ENCODE measurements at regions not wholly inside any gene's neighbourhood (a gene's known extent, or its start where the extent isn't known, plus 50 kb on each side); places are given as distances from the start of the nearest gene placed in this dataset.
"Not testable (repeated sequence)": the region's sequence is repeated elsewhere in the genome, so short reads cannot be mapped to it uniquely, and the experiment has no call there.

DNA sequence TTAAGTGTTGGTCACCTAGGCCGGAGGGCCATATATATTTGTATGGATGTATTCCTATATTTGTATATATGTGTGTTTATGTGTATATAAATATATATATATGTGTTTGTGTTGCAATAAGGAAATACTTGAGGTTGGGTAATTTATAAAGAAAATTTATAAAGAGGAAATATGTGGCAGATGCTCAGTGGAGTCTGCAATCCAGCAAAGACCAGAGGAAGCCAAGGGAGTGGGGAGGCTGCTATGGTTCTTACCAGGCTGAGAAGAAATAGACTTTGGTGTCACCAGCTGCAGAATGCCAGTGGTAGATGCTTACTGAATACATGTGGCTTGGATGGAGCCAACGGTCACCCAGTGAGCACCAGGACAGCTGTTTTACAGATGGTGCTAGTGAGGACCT lies 97.4 kb upstream of the ELOVL5 start:
- no peak for DNase-seq (ENCODE audit: low read depth, low spot score)

DNA sequence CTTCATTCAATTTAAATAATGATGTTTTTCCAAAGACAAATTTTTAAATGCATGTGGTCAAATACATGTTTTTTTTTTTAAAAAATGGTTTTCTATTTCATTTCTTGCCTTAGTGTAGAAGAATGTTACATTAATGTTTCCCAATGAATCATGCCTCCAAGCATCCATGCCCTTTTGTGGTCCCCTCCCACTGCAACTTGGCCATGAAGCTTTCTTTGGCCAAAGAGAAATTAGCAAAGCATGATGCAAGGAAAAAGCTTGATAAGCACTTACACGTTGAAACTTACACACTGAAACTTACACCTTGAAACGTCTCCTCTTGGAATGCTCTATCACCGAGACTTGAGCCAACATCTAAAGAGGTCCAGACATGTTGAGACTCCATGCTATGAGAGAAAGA lies 93.0 kb upstream of the ELOVL5 start:
- no peak for DNase-seq (ENCODE audit: low read depth, low spot score)

DNA sequence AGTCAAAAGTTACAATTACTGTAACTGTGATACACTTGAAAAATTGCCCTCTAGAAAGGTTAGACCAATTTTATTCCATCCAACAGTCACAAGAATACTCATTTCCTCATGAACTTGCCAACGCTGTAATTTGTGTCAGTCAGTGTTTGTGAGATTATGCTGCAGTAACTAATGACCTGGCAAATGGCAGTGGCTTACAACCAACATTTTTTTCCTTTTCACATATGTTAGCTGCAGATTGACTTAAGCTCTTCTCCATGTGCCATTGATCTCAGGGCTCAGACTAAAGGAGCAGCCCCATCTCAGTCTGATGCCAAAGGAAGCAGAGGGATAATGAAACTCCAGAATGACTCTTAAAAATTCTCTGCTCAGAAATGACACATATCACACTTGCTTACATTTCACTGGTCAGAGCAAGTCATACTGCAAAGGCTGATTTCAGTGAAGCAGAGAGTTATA lies 92.3 kb upstream of the ELOVL5 start:
- DNase-seq (ENCODE audit: low read depth, low spot score) = no peak

DNA sequence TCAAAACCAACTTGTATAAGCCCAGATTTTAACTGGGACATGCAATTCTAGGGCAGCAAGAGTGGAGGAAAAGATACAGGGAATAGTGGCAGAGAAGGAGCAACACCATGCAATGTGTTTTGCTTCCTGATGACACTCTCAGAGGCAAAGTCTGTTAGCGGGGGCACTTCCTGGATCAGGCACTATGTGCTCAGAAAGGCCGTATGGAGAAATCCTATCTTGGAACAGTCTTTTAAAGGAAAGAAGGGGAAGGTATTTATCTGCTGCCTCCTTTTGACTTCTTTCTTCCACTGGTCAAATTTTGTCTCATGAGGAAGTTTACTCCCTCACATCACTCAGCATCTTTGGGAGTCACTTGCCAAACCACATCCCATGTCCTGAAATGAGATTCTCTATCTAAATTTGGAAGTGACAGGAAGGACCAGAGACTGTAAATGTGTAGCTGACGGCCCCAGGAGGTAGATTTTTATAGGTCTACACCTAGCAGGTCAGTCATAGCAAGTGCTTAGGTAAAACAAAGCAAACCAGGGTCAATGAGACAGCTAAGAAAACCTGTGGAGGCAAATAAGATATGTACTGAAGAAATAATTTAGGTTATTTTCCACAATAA lies 91.7 kb upstream of the ELOVL5 start:
- DNase-seq (ENCODE audit: low read depth, low spot score) = no peak

DNA sequence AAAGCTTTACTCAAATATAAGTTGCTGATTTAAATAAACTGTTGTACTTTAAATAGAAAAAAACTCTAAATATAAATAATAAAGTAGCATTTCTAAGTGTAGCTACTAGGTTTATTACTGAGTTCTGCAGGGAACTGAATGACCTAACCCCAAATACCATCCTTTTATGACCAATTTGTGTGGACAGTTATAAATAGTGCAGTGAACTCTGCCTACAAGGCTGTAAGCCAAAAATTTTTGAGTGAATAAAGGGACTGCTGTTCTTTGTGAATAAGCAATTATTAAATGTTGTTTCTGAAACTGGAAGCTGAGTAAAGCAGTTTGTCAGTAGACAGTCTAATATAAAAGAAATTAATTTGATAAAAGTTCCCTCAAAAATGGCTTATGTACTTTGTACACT lies 90.8 kb upstream of the ELOVL5 start:
- DNase-seq (ENCODE audit: low read depth, low spot score) = no peak

DNA sequence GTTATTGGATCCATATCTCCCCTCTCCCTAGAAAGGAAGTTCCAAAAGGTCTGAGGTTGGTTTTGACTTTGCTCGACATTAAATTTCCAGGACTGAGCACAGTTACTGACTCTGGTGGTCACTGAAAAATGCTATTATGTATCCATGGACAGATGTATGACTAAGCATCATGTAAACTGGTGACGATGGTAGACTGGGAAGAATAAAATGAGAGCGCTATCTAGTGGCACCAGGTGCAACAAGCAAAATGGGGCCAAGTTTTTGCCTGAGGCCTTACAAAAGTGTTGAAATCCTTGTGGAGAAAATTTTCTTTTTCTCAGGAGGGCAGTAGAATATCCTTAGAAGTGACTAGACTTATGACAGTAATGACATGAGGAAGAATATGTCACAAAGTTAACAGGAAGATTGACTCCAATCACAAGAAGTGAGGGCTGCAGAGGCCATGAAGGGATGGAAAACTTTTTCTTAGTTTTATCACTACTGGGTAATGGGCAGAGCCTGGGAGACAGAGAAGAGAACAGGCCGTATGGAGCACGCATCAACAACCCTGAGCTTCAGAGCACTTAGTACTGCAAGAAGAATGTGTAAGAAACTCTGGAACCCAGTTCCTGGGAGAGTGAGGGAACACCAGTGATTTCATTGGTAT lies 88.9 kb upstream of the ELOVL5 start:
- peak; percentile 45 for DNase-seq (ENCODE audit: low read depth, low spot score)

DNA sequence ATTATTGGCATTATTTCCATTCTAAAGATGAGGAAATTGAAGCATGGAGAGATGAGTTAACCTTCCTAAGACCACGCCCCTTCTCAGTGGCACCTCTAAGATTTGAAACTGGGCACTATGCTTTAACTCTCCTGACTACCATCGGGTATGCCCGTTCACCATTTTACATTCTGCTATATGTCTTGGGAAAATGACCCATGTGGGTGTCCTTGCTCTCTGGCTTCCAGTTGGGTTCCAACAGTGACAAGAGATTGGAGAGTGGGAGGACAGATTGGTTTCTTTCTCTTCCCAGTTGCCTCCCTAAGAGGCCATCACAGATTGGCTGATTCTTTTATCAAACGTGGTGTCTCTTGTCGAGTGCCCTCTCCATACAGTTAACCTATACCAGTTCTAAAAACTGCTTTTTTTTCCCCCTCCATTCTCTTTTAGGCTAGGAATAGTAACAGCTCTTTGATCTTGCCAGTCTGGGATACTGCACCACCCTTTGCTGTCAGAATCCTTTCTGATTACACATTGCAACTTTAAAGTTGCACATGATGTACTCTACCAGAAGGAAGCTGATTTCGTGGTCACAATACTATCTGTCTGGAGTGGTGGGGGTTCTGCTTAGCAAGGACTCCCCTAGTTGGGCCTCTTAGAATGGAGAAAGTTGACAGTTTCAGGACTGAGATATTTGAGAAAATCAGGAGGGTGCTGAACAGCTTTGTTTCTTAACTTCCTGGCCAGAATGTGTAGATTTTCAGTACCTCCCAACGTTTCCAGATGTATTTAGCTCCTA lies 88.0 kb upstream of the ELOVL5 start:
- DNase-seq (ENCODE audit: low read depth, low spot score) = no peak

DNA sequence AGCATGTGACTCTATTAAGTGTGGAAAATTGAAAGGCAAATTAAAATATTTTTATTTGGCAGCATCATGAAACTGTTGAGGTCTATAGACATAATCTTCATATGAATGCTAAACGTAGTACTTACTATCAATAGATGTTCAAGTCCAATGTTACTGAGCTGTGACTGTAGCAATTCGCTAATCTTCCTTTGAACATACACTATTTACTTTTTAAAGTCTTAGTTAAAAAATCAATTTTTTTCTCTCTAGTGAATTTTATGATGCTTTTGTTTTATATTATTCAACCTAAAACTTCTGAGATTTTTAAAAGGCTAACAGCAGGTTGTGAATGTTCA lies 85.2 kb upstream of the ELOVL5 start:
- no peak for DNase-seq (ENCODE audit: low read depth, low spot score)

DNA sequence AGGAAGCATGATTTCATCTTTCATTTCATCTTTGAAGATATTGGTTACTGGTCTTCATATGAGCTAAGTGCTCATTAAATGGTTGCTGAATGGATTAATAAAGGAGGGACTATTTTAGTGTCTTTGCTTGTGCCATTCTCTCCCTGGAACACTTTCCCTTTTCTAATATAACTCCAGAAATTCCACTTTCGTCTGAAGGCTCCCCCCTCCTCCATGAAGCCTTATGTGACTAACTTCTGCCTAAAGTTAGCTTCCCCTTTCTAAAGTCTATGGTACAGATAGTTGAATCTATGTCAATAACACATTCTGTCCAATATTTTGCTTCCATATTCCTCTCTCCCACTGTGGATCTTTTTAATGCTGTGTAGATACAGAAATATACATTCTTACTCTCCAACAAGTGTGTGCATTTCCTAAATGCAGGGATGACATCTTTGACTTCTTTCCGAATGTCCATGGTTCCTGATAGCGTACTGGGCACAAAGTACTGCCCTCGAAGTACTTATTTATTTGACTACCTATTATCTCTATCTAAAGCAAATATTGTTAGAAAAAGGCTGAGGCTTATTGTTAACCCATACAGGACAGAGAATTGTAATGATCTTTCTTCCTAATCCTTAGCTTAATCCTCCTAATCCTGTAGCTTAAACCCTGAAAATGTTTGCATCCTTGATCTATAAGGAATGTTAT lies 84.7 kb upstream of the ELOVL5 start:
- DNase-seq (ENCODE audit: low read depth, low spot score) = no peak

DNA sequence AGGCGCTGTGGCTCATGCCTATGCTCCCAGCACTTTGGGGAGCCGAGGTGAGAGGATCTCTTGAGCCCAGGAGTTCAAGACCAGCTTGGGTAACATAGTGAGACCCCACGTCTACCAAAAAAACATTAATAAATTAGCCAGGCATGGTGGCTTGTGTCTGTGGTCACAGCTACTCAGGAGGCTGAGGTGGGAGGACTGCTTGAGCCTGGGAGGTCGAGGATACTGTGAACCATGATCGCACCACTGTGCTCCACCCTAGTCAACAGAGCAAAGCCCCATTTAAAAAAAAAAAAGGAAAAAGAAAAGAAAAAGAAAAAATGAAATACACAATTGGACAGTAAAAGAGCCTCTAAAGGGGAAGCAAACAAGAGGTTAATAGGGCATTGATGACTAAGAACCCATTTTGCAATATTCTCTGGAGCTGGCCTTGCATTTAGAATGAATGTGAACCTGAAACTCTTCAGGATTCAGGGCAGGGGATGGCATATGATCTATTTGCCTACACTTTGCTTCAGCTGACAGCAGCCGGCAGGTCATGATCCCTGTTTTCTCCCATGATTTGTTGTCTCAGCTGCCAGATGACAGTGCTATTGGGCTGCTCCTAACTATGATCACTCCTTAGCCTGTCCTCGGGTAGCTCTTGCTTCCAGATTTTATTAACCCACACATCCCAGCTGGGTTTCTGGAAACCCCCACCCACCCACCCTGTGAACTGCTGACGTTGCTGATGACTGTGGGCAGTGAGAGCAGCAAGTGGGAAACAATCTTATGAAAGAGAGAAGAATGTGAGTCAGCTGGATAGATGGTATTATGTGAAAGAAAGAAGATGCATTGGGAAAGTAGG lies 83.8 kb upstream of the ELOVL5 start:
- DNase-seq (ENCODE audit: low read depth, low spot score) = peak; percentile 90

DNA sequence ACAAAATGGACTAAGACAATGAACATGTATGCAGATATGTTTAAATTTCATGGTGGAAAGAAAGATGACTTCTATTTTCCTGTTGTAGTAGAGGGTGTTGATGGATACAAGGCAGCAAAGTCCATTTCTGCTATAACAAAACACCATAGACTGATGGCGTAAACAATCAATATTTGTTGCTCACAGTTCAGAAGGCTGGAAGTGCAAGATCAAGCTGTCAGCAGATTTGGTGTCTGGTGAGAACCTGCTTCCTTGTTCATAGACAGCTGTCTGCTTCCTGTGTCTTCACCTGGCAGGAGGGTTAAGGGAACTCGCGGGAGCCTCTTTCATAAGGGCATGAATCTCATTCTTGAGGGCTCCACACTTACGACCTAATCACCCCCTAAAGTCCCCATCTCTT lies 83.0 kb upstream of the ELOVL5 start:
- no peak for DNase-seq (ENCODE audit: low read depth, low spot score)

DNA sequence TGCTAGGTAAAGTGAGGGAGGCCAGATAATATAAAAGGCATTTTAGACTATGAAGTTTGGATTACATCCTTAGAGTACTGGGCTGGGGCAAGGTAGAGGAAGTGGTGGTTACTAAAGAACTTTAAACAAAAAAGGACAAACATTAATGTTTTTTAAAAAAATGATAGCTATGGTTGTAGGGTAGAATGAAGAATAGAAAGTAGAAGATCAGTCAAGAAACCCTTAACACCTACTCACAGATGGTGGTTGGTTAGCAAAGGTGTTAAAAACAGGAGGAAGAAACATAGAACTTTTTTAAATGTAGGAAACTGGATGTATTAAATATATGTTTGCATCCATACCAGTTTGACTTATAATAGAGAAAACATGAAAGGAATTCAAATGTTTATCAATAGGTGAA lies 80.7 kb upstream of the ELOVL5 start:
- DNase-seq (ENCODE audit: low read depth, low spot score) = no peak

DNA sequence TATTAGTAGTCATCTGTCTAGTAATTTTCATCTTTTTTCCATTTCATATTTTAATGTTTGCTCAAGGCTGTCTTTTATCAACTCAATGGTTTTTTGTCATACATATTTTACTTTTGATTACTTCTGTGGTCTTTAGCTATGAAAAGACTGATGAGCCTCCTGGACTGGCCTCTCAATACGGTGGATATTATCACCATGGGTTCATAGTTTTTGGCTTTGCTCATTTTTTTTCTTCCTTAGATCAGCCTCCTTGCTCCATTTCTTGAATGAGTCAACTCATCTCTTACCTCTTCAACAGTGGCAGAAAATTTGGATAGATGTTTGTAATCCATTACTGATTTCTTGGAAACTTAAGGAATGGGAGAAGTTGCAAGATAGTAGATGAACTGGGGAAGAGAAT lies 80.1 kb upstream of the ELOVL5 start:
- DNase-seq (ENCODE audit: low read depth, low spot score) = no peak

DNA sequence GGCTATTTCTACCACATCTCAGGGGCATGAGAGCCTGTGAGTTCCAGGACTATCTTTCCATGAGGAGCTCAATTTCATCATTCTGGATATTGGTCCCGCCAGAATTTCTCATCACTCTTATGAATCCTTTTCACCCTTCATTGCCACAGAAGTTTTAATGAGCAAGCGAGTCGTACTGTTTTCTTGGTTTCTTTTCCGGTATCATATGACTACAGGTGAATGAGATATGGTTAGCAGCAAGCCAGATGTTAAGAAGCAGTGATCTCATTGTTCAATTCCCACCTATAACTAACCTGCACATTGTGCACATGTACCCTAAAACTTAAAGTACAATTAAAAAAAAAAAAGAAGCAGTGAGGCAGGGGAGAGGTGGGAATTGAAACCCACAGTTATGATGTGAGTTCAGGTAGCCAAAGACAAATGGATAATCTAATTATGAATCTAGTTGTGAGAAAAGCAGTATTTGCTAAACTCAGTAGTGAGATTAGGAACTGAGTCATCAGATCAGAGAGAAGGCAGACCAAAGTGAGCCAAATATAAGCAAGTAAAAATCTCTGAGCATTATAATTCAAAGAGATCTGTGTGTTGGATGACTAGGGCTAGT lies 78.0 kb upstream of the ELOVL5 start:
- DNase-seq (ENCODE audit: low read depth, low spot score) = no peak

DNA sequence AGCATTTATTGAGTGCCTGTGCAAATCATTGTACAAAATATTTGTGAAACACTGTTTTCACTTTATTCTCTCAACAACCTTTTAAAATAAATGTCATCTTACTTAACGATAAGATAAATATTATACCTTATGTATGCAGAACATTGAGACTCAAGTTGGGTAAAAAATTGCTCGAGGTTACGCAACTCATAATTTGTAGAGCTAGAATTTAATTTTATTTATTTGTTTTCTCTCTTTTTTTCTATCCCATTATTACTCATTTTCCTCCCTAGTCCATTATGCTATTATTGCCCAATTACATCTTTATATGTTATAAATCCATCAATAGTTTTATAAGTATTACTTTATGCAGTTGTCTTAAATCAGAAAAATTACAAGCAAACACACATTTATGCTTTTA lies 77.4 kb upstream of the ELOVL5 start:
- DNase-seq (ENCODE audit: low read depth, low spot score) = no peak

DNA sequence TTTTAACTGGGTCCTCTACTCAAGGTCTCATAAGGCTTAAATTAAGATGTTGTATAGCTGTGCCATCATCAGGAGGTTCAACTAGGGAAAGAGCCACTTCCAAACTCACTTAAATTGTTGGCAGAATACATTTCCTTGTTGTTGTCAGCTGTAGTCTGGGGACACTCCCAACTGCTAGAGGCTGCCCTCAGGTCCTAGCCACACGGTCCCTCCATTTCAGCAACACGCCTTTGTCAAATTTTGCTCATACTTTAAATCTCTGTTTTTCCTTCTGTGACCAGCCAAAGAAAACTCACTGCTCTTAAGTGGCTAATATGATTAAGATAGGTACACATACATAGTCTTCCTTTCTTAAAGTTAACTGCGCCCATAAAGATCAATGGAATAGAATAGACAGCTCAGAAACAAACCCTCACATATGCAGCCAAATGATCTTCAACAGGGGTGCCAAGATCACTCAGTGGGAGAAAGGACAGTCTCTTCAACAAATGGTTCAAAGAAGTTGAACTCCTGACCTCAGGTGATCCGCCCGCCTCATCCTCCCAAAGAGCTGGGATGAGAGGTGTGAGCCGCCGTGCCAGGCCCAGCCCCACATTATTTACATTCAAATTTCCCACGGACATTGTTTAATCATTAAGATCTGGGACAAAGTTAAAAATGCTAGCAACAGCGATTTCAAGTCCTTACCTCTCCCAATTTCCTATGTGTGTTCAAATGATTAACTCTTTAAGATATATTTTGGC lies 76.4 kb upstream of the ELOVL5 start:
- no peak for DNase-seq (ENCODE audit: low read depth, low spot score)

DNA sequence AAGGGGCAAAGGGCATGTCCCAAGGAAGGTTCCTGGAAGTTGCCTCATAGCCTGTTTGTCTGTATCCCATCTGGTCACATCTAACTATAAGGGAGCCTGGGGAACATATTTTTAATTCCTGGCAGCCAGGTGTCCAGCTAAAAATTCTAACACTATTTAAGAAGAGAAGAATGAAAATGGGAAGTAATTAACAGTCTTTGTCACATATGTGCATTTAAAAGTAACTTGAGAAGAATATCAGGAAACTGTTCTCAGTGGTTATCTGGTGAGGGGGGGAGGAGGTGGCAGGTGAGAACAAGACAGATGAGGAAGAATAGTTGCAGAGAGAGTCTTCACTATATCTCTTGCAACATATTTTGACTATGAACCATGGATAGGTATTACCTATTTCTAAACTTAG lies 75.5 kb upstream of the ELOVL5 start:
- DNase-seq (ENCODE audit: low read depth, low spot score) = no peak

DNA sequence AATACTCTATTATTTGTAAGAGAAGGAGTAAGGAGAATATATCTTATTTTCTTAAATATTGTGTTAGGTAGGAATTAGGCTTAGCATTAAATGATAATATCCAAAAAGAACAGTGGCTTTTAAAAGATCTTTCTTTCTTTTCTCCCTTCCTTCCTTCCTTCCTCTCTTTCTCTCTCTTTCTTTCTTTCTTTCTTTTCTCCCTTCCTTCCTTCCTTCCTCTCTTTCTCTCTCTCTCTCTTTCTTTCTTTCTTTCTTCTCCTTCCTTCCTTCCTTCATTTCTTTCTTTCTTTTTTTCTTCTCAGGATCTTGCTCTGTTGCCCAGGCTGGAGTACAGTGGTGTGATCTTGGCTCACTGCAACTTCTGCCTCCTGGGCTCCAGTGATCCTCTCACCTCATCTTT lies 74.8 kb upstream of the ELOVL5 start:
- not testable (repeated sequence) for DNase-seq (ENCODE audit: low read depth, low spot score)

DNA sequence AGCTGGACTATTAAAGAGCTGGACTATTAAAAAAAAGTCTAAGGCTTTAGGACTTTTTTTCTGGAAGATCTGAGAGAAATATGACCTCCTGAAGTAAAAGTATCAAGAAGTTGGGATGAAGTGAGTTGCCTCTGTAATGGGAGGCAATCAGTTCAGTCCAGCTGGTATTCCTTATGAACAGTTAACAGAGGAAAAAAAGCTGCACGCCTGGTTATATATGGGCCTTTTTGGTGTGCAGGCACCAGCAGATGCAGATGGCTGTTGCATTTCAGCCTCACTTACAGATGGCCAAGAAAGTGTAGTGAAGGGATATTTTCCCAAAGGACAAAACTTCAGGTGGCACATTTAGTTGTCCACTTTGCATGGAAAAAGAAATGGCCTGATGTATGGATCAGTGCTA lies 70.3 kb upstream of the ELOVL5 start:
- DNase-seq (ENCODE audit: low read depth, low spot score) = no peak

DNA sequence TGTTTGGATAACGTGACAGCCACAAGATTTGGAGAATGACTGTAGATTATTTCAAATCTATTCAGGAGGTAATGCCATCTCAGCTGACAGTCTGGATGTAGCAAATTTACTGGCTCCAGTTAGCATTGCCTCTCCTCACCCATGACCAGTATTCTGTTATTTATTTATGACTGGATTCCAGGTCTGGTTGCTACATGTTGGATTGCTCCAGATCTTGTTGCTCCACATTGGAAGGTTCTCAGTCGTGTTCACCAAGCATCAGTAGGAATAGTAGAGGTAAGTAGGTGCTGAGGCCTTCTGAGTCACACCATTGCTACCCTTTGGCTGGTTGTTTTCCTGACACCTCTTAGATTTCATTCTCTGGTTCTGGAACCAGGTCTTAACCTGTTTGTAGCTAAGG lies 69.5 kb upstream of the ELOVL5 start:
- no peak for DNase-seq (ENCODE audit: low read depth, low spot score)

DNA sequence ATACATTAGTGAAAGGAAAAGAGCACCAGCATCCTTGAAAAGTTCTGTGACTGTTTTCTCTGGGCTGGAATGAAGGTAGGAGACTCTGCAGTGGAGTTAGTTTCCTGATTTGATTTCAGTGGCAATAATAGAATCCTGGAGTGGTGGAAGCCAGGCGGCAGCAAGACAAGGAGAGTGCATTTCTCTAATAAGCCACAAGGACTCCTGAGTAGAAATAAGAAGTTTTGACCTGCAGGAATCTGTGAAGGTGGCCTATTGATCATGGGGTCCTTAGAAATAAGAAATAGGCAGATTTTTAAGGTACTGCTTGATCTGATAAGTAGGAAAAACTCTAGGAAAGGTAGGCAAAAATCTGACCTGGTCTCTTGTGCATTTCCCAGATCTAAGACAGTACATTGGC lies 68.4 kb upstream of the ELOVL5 start:
- DNase-seq (ENCODE audit: low read depth, low spot score) = no peak
